GM12875 (cell line): ENCODE measurements at regions not wholly inside any gene's neighbourhood (a gene's known extent, or its start where the extent isn't known, plus 50 kb on each side); places are given as distances from the start of the nearest gene placed in this dataset.

Experiments used
- H3K4me3 ChIP-seq: one replicate; pipeline ENCODE4 v1.5.1; 2011; ENCODE audit warnings: low read depth, low read length, control low read depth
- CTCF ChIP-seq: IDR thresholded peaks from 2 replicates; pipeline ENCODE4 v1.5.1; 2011; ENCODE audit warnings: low read depth, mild to moderate bottlenecking, control low read depth, inconsistent platforms, low read length, moderate library complexity, borderline replicate concordance; ENCODE audit not compliant: insufficient read depth

DNA sequence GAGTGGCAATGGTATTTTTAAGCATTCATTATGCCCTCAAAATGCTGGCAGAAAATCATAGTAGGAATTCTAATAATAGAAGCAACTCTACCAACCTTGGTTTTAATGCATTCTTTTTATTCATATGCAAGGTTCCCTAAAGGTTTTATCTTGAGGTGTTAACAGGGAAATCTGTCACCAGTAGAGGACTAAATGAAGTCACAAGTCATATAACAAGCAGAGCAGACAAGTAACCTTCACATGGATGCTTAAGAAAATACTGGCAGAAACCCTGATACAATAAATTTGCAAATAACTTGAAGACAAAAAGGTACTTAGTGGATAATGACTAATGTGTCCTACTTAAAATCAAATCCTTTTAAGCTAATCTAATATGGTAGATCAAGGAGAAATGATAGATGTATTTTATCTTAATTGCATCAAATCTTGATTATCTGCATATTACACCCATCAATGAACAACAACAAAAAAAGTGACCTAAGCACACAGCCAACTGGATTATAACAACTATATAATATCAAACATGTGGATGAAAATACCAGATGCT lies 73.3 kb downstream of the RFC3 start:
- H3K4me3 ChIP-seq, result no peak overlapping the region
- TF ChIP-seq CTCF, result no peak

DNA sequence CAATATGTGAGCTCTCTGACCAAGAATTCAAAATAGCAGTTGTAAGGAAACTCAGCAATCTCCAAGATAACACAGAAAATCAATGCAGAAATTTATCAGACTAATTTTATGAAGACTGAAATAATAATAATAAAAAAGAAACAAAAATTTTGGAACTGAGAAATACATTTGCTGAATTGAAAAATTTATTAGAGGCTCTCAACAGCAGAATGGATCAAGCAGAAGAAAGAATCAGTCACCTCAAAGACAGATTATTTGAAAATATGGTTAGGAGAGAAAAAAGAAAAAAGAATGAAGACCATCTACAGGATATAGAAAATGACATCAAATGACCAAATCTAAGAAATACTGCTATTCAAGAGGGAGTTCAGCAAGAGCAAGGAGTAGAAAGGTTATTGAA lies 75.6 kb downstream of the RFC3 start:
- H3K4me3 ChIP-seq, result no peak overlapping the region
- no peak for TF ChIP-seq CTCF

DNA sequence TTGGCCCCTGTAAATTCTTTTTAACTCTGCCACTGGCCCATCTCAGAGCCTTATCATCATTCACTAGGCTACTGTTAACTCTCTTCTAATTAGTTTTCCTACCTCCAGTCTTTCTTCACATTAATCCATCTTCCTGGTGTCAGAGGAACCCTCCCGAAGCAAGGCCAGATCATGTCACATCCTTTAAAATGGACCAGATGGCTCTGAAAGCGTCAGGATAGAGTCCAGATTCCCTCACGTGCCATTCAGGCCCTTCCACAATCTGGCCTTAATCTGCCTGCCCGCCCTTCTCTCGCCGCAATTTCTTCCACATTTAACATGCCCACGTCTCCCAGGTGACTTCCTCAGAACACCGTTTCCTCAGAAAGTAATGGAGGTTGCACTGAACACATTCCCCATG lies 86.5 kb downstream of the RFC3 start:
- TF ChIP-seq CTCF, result no peak

GRCh38 chr13:33908116-33908515 lies 90.2 kb downstream of the RFC3 start:
- no peak overlapping the region for H3K4me3 ChIP-seq
- no peak for TF ChIP-seq CTCF

More for the DNA sequence above, 86.5 kb downstream of the RFC3 start:
- H3K4me3 ChIP-seq, result no peak overlapping the region

- no peak for TF ChIP-seq CTCF
- H3K4me3 ChIP-seq, result no peak overlapping the region
Observed at GRCh38 chr13:33910255-33910654, 92.3 kb downstream of the RFC3 start.

DNA sequence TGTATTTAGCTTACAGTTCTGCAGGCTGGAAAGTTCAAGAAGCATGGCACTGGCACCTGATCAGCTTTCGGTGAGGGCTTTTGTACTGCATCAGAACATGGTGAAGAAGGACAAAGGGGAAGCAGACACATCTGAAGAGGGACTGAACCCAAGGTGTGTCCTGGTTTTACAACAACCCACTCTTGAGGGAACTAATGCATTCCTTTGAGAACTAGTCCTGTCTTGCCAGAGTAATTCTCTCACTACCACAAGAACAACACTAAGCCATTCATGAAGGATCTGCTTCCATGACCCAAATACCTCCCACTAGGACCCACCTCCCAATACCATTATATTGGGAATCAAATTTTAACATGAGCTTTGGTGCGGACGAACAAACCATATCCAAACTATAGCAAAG lies 93.6 kb downstream of the RFC3 start:
- TF ChIP-seq CTCF, result no peak
- no peak overlapping the region for H3K4me3 ChIP-seq

DNA sequence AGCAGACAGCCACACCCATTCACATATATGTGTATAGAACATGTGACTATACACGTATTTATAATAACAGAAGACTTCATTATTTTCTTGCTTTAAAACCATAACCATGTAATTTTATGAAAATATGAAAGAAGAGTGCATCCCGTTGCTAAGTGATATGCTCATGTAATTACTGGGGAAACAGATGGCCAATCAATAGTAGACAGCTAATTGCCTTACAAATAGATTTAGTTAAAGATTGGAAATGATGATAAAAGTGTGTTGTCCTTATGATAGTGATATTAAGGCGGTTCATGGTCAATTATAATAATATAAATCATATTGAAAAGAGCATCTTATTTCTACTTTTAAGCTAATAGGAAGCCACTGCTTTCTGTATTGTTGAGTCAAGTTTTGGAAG lies 95.9 kb downstream of the RFC3 start:
- no peak for TF ChIP-seq CTCF
- no peak overlapping the region for H3K4me3 ChIP-seq
